WTC11 (cell line): ENCODE measurements at regions not wholly inside any gene's neighbourhood (a gene's known extent, or its start where the extent isn't known, plus 50 kb on each side); places are given as distances from the start of the nearest gene placed in this dataset.
"Not testable (repeated sequence)": the region's sequence is repeated elsewhere in the genome, so short reads cannot be mapped to it uniquely, and the experiment has no call there.

Source experiments
- ATF1 ChIP-seq: sonication (generic); formaldehyde crosslinking; IDR thresholded peaks from 2 replicates; pipeline ENCODE4 v1.8.1; 2023; ENCODE audit warnings: mild to moderate bottlenecking, moderate library complexity, missing genetic modification reagents
- TCF7 ChIP-seq: sonication (generic); formaldehyde crosslinking; IDR thresholded peaks from 2 replicates; pipeline ENCODE4 v1.8.0; 2022; ENCODE audit warnings: mild to moderate bottlenecking, low read depth, missing genetic modification reagents, moderate library complexity
- TEAD1 ChIP-seq: sonication (generic); formaldehyde crosslinking; IDR thresholded peaks from 2 replicates; pipeline ENCODE4 v1.8.0; 2022; ENCODE audit warnings: mild to moderate bottlenecking, missing genetic modification reagents
- USF1 ChIP-seq: sonication (generic); formaldehyde crosslinking; IDR thresholded peaks from 2 replicates; pipeline ENCODE4 v1.8.0; 2022; ENCODE audit warnings: mild to moderate bottlenecking, missing genetic modification reagents

- not testable (repeated sequence) for TF ChIP-seq TEAD1, ATF1, USF1, TCF7 (CRISPR knock-in tag)
These were observed 210.7 kb upstream of the RPL34 start for GRCh38 chr4:108409691-108410090.
